ENCODE measurements at regions not wholly inside any gene's neighbourhood (a gene's known extent, or its start where the extent isn't known, plus 50 kb on each side); places are given as distances from the start of the nearest gene placed in this dataset.
"Not testable (repeated sequence)": the region's sequence is repeated elsewhere in the genome, so short reads cannot be mapped to it uniquely, and the experiment has no call there.

GRCh38 chr15:66985653-66986052 is 79.7 kb upstream of the SMAD3 start:
- Histone ChIP-seq H3K27ac (ENCODE audit: low read length) (no peak overlapping the region), H3K4me2 (ENCODE audit: low read depth, low read length, poor library complexity, severe bottlenecking) (no peak overlapping the region), H4K20me1 (ENCODE audit: insufficient read depth, low read depth, low read length) (no peaks in the 10 kb centered on the region), H3K9me2 (replicated peaks; ENCODE audit: insufficient read depth, low read length) (no peaks in the 10 kb centered on the region), H3K9ac (ENCODE audit: low read length) (no peak overlapping the region), H3K79me2 (ENCODE audit: low read length) (no peaks in the 10 kb centered on the region), H3K36me3 (ENCODE audit: insufficient read depth, low read length) (no peaks in the 10 kb centered on the region), H3K9me3 (ENCODE audit: low read length) (no peaks in the 10 kb centered on the region), H3K4me3 (ENCODE audit: low read length) (no peak overlapping the region), H3K27me3 (ENCODE audit: low read length) (no peaks in the 10 kb centered on the region), H2AFZ (ENCODE audit: low read length) (no peak overlapping the region), H3K4me1 (ENCODE audit: low read length) (no peaks in the 10 kb centered on the region)
- DNase-seq: no peak

- no peak overlapping the region for H3K9ac ChIP-seq (ENCODE audit: low read length)
- no peak overlapping the region for H3K27ac ChIP-seq (ENCODE audit: low read length)
- no peaks in the 10 kb centered on the region for H3K27me3 ChIP-seq (ENCODE audit: low read length)
- H3K4me3 ChIP-seq (ENCODE audit: low read length): no peak overlapping the region
- no peaks in the 10 kb centered on the region for H3K9me2 ChIP-seq (replicated peaks; ENCODE audit: insufficient read depth, low read length)
- no peaks in the 10 kb centered on the region for H4K20me1 ChIP-seq (ENCODE audit: insufficient read depth, low read depth, low read length)
- no peaks in the 10 kb centered on the region for H3K9me3 ChIP-seq (ENCODE audit: low read length)
- no peak for DNase-seq
- H3K79me2 ChIP-seq (ENCODE audit: low read length): no peaks in the 10 kb centered on the region
- H3K4me2 ChIP-seq (ENCODE audit: low read depth, low read length, poor library complexity, severe bottlenecking): no peak overlapping the region
- H3K36me3 ChIP-seq (ENCODE audit: insufficient read depth, low read length): no peaks in the 10 kb centered on the region
- H2AFZ ChIP-seq (ENCODE audit: low read length): no peak overlapping the region
- H3K4me1 ChIP-seq (ENCODE audit: low read length): no peaks in the 10 kb centered on the region
These were observed 78.5 kb upstream of the SMAD3 start for GRCh38 chr15:66986951-66987350.

GRCh38 chr15:66993090-66993489 is 72.3 kb upstream of the SMAD3 start:
- Histone ChIP-seq H3K36me3 (ENCODE audit: insufficient read depth, low read length) (no peaks in the 10 kb centered on the region), H4K20me1 (ENCODE audit: insufficient read depth, low read depth, low read length) (no peaks in the 10 kb centered on the region), H3K27ac (ENCODE audit: low read length) (no peak overlapping the region), H3K4me2 (ENCODE audit: low read depth, low read length, poor library complexity, severe bottlenecking) (no peak overlapping the region), H3K4me3 (ENCODE audit: low read length) (no peak overlapping the region), H3K4me1 (ENCODE audit: low read length) (no peaks in the 10 kb centered on the region; the same call in 1 of the 2 replicates), H3K27me3 (ENCODE audit: low read length) (0 out of 2 replicates have a peak, but pooled peaks cover 3% of the 10 kb centered on the region), H3K9me3 (ENCODE audit: low read length) (no peaks in the 10 kb centered on the region), H2AFZ (ENCODE audit: low read length) (no peak overlapping the region), H3K9me2 (replicated peaks; ENCODE audit: insufficient read depth, low read length) (no peaks in the 10 kb centered on the region), H3K79me2 (ENCODE audit: low read length) (no peaks in the 10 kb centered on the region), H3K9ac (ENCODE audit: low read length) (no peak overlapping the region)
- DNase-seq: no peak

GRCh38 chr15:66993874-66994696 is 71.3 kb upstream of the SMAD3 start:
- H3K9me2 ChIP-seq (replicated peaks; ENCODE audit: insufficient read depth, low read length): no peaks in the 10 kb centered on the region
- H3K27ac ChIP-seq (ENCODE audit: low read length): no peak overlapping the region
- no peak overlapping the region for H2AFZ ChIP-seq (ENCODE audit: low read length)
- 0 out of 2 replicates have a peak, but pooled peaks cover 5% of the 10 kb centered on the region for H3K27me3 ChIP-seq (ENCODE audit: low read length)
- no peaks in the 10 kb centered on the region for H3K9me3 ChIP-seq (ENCODE audit: low read length)
- H3K4me3 ChIP-seq (ENCODE audit: low read length): no peak overlapping the region
- no peaks in the 10 kb centered on the region for H3K36me3 ChIP-seq (ENCODE audit: insufficient read depth, low read length)
- H3K9ac ChIP-seq (ENCODE audit: low read length): no peak overlapping the region
- no peaks in the 10 kb centered on the region for H4K20me1 ChIP-seq (ENCODE audit: insufficient read depth, low read depth, low read length)
- H3K4me1 ChIP-seq (ENCODE audit: low read length): no peaks in the 10 kb centered on the region; the same call in 1 of the 2 replicates
- DNase-seq: no peak
- no peaks in the 10 kb centered on the region for H3K79me2 ChIP-seq (ENCODE audit: low read length)
- no peak overlapping the region for H3K4me2 ChIP-seq (ENCODE audit: low read depth, low read length, poor library complexity, severe bottlenecking)

- Histone ChIP-seq H3K4me2 (ENCODE audit: low read depth, low read length, poor library complexity, severe bottlenecking) (no peak overlapping the region), H3K9ac (ENCODE audit: low read length) (no peak overlapping the region), H3K4me3 (ENCODE audit: low read length) (no peak overlapping the region), H2AFZ (ENCODE audit: low read length) (no peak overlapping the region), H3K9me3 (ENCODE audit: low read length) (no peaks in the 10 kb centered on the region), H3K36me3 (ENCODE audit: insufficient read depth, low read length) (no peaks in the 10 kb centered on the region), H3K27me3 (ENCODE audit: low read length) (0 out of 2 replicates have a peak, but pooled peaks cover 5% of the 10 kb centered on the region), H3K4me1 (ENCODE audit: low read length) (no peaks in the 10 kb centered on the region; the same call in 1 of the 2 replicates), H3K9me2 (replicated peaks; ENCODE audit: insufficient read depth, low read length) (no peaks in the 10 kb centered on the region), H3K27ac (ENCODE audit: low read length) (no peak overlapping the region), H4K20me1 (ENCODE audit: insufficient read depth, low read depth, low read length) (no peaks in the 10 kb centered on the region), H3K79me2 (ENCODE audit: low read length) (no peaks in the 10 kb centered on the region)
- DNase-seq: no peak
These were observed 70.3 kb upstream of the SMAD3 start for GRCh38 chr15:66994927-66995656.

- Histone ChIP-seq H3K4me2 (ENCODE audit: low read depth, low read length, poor library complexity, severe bottlenecking) (no peak overlapping the region), H3K4me1 (ENCODE audit: low read length) (no peaks in the 10 kb centered on the region; the same call in 1 of the 2 replicates), H3K9ac (ENCODE audit: low read length) (no peak overlapping the region), H3K79me2 (ENCODE audit: low read length) (no peaks in the 10 kb centered on the region), H2AFZ (ENCODE audit: low read length) (no peak overlapping the region), H3K9me3 (ENCODE audit: low read length) (no peaks in the 10 kb centered on the region), H4K20me1 (ENCODE audit: insufficient read depth, low read depth, low read length) (no peaks in the 10 kb centered on the region), H3K36me3 (ENCODE audit: insufficient read depth, low read length) (no peaks in the 10 kb centered on the region), H3K27ac (ENCODE audit: low read length) (no peak overlapping the region), H3K27me3 (ENCODE audit: low read length) (0 out of 2 replicates have a peak, but pooled peaks cover 5% of the 10 kb centered on the region), H3K4me3 (ENCODE audit: low read length) (no peak overlapping the region), H3K9me2 (replicated peaks; ENCODE audit: insufficient read depth, low read length) (no peaks in the 10 kb centered on the region)
- DNase-seq: no peak
These were observed 69.3 kb upstream of the SMAD3 start for GRCh38 chr15:66996094-66996493.

- Histone ChIP-seq H3K9ac (ENCODE audit: low read length) (no peak overlapping the region), H3K4me1 (ENCODE audit: low read length) (no peaks in the 10 kb centered on the region; the same call in 1 of the 2 replicates), H3K4me3 (ENCODE audit: low read length) (no peak overlapping the region), H3K4me2 (ENCODE audit: low read depth, low read length, poor library complexity, severe bottlenecking) (no peak overlapping the region), H3K36me3 (ENCODE audit: insufficient read depth, low read length) (no peaks in the 10 kb centered on the region), H2AFZ (ENCODE audit: low read length) (no peak overlapping the region), H4K20me1 (ENCODE audit: insufficient read depth, low read depth, low read length) (no peaks in the 10 kb centered on the region), H3K27me3 (ENCODE audit: low read length) (0 out of 2 replicates have a peak, but pooled peaks cover 5% of the 10 kb centered on the region), H3K9me2 (replicated peaks; ENCODE audit: insufficient read depth, low read length) (no peaks in the 10 kb centered on the region), H3K79me2 (ENCODE audit: low read length) (no peaks in the 10 kb centered on the region), H3K9me3 (ENCODE audit: low read length) (no peaks in the 10 kb centered on the region), H3K27ac (ENCODE audit: low read length) (no peak overlapping the region)
- DNase-seq: no peak
These were observed 68.2 kb upstream of the SMAD3 start for GRCh38 chr15:66997212-66997611.

GRCh38 chr15:66998234-66998633 is 67.2 kb upstream of the SMAD3 start:
- not testable (repeated sequence) for H3K9me2 ChIP-seq (replicated peaks; ENCODE audit: insufficient read depth, low read length); H4K20me1 ChIP-seq (ENCODE audit: insufficient read depth, low read depth, low read length); H3K4me3 ChIP-seq (ENCODE audit: low read length)

More at GRCh38 chr15:66998234-66998633, 67.2 kb upstream of the SMAD3 start:
- not testable (repeated sequence) for H3K4me2 ChIP-seq (ENCODE audit: low read depth, low read length, poor library complexity, severe bottlenecking); H3K27me3 ChIP-seq (ENCODE audit: low read length); H3K36me3 ChIP-seq (ENCODE audit: insufficient read depth, low read length); H2AFZ ChIP-seq (ENCODE audit: low read length); DNase-seq; H3K9me3 ChIP-seq (ENCODE audit: low read length); H3K4me1 ChIP-seq (ENCODE audit: low read length); H3K9ac ChIP-seq (ENCODE audit: low read length); H3K79me2 ChIP-seq (ENCODE audit: low read length); H3K27ac ChIP-seq (ENCODE audit: low read length)

Measured in Karpas-422 (cell line).